ENCODE measurements at regions not wholly inside any gene's neighbourhood (a gene's known extent, or its start where the extent isn't known, plus 50 kb on each side); places are given as distances from the start of the nearest gene placed in this dataset.
"Not testable (repeated sequence)": the region's sequence is repeated elsewhere in the genome, so short reads cannot be mapped to it uniquely, and the experiment has no call there.

DNA sequence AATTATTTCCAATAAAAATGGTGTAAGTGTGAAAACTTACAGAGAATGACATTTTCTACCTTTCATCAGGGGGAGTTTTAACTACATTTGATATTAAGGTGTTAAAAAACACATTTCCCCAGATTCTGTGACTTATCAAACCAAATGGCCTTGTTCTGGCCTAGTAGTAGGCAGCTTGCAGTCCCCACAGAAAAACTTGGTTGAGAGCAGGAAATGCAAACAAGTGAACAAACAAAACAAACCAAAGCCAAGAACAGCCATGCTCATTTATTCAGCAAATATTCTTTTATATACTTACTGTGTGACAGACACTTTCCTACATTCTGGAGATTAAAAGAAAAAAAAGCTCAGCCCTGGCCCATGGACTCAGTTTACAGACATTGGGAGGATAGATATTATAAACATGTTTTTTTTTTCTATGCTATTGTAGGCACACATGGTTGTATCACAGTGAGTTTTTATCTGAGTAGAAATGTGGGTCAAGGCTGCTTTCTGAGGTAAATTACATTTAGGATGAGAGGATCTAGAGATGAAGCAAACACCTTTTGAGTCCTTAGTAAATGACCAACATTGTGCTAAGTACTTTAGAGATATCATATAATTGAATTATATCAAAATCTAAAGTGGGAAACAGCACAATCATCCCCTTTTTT lies 449.2 kb upstream of the AADAT start:
- Mint-ChIP-seq H3K36me3 (no peaks in the 10 kb centered on the region), H3K9me3 (peaks cover 18 to 23% of the 10 kb centered on the region in 2 donors), H3K27ac (no peak overlapping the region)
- ATAC-seq, result no peak
- no peak for DNase-seq (ENCODE audit: low spot score in 2 of 2)

GRCh38 chr4:170529748-170530722 lies 440.3 kb upstream of the AADAT start:
- ATAC-seq (no peak), DNase-seq (ENCODE audit: low spot score in 2 of 2) (no peak)
- H3K36me3 Mint-ChIP-seq, result no peaks in the 10 kb centered on the region
- no peak overlapping the region for H3K27ac Mint-ChIP-seq
- H3K9me3 Mint-ChIP-seq, result peaks cover 10 to 11% of the 10 kb centered on the region in 2 donors

DNA sequence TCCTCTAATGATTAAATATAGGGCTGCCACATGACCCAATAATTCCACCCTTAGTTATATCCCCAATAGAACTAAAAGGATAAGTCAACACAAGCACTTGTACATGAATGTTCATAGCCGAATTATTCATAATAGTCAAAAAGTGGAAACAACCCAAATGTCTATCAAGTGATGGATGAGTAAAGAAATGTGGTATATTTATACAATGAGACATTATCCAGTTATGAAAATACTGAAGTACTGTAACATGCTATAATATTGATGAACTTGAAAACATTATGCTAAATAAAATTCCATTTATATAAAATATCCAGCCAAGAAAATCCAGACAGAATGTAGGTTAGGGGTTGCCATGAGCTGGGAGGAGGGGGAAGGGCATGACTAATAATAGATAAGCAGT lies 436.7 kb upstream of the AADAT start:
- no peaks in the 10 kb centered on the region for H3K36me3 Mint-ChIP-seq
- ATAC-seq, result no peak
- DNase-seq (ENCODE audit: low spot score in 2 of 2), result no peak
- peaks cover 3 to 5% of the 10 kb centered on the region in 2 donors for H3K9me3 Mint-ChIP-seq
- H3K27ac Mint-ChIP-seq, result no peak overlapping the region

DNA sequence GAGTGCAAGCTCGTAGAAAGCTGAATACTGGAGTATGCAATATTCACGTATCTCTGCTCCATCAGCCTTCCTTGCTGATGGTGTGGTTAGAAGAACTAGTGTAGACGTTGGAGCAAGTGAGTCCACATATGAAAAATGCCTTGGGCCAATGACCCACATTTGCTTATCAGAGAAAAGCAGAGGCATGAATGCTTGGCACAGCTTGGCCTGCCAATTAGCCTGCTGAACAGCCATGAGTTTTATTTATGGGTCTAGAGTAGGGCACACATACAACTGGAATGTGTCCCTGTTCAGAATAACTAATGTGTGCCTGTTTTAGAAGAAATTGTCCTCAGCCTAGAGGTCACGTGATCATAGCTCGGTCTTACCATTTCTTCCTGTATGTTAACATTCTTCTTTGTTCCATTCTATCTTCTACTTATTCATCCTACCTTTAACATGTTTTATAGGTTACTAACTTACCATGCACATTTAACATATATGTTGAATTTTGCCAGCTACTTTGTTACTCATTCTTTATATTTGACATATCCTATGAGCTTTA lies 432.7 kb upstream of the AADAT start:
- H3K9me3 Mint-ChIP-seq, result peaks cover 6 to 10% of the 10 kb centered on the region in 2 donors
- no peaks in the 10 kb centered on the region for H3K36me3 Mint-ChIP-seq
- DNase-seq (ENCODE audit: low spot score in 2 of 2) (no peak), ATAC-seq (no peak)
- no peak overlapping the region for H3K27ac Mint-ChIP-seq

- Mint-ChIP-seq H3K36me3 (no peaks in the 10 kb centered on the region), H3K9me3 (peaks cover 5 to 8% of the 10 kb centered on the region in 2 donors), H3K27ac (no peak overlapping the region)
- DNase-seq (ENCODE audit: low spot score in 2 of 2) (no peak), ATAC-seq (no peak)
These were observed 407.9 kb upstream of the AADAT start for GRCh38 chr4:170497689-170498088.

- no peak overlapping the region for H3K27ac Mint-ChIP-seq
- H3K36me3 Mint-ChIP-seq, result no peaks in the 10 kb centered on the region
- H3K9me3 Mint-ChIP-seq, result peaks cover 5 to 6% of the 10 kb centered on the region in 2 donors
- ATAC-seq (no peak), DNase-seq (ENCODE audit: low spot score in 2 of 2) (no peak)
These were observed 407.4 kb upstream of the AADAT start for GRCh38 chr4:170497112-170497511.

- no peaks in the 10 kb centered on the region for H3K36me3 Mint-ChIP-seq
- H3K27ac Mint-ChIP-seq, result no peak overlapping the region
- ATAC-seq, result no peak
- H3K9me3 Mint-ChIP-seq, result peaks cover 0 to 1% of the 10 kb centered on the region in 2 donors
- DNase-seq (ENCODE audit: low spot score in 2 of 2), result no peak
These were observed 402.2 kb upstream of the AADAT start for GRCh38 chr4:170491981-170492380.

GRCh38 chr4:170476351-170476750 lies 386.6 kb upstream of the AADAT start:
- Mint-ChIP-seq H3K9me3 (no peaks in the 10 kb centered on the region), H3K36me3 (no peaks in the 10 kb centered on the region), H3K27ac (no peak overlapping the region)
- DNase-seq (ENCODE audit: low spot score in 2 of 2) (no peak), ATAC-seq (no peak)

DNA sequence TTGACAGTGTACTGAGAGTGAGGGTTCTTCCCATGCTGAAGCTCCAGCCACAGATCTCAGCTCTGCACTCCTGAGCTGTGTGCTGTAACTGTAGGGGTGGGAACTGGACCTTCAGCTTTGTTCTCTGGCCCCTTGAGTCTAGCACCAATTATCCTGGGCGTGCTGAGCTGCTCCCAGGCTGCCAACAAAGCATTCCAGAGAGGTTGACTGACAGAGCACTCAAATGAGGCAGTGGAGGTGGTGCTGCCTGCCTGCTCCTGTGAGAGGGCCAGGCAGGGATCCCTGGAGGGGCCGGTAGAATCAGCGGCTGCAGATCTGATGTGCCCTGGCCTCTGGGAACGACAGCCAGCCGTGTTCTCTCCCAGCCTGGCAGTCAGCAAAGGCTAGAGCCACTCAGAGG lies 375.7 kb upstream of the AADAT start:
- no peak overlapping the region for H3K27ac Mint-ChIP-seq
- ATAC-seq (no peak), DNase-seq (ENCODE audit: low spot score in 2 of 2) (no peak)
- H3K36me3 Mint-ChIP-seq, result no peaks in the 10 kb centered on the region
- H3K9me3 Mint-ChIP-seq, result peaks cover 0 to 5% of the 10 kb centered on the region in 2 donors

GRCh38 chr4:170464614-170465197 lies 374.9 kb upstream of the AADAT start:
- DNase-seq (ENCODE audit: low spot score in 2 of 2) (no peak), ATAC-seq (no peak)
- H3K9me3 Mint-ChIP-seq, result peaks cover 0 to 5% of the 10 kb centered on the region in 2 donors
- H3K36me3 Mint-ChIP-seq, result no peaks in the 10 kb centered on the region
- no peak overlapping the region for H3K27ac Mint-ChIP-seq

- no peak overlapping the region for H3K27ac Mint-ChIP-seq
- DNase-seq (ENCODE audit: low spot score in 2 of 2) (no peak), ATAC-seq (no peak)
- H3K9me3 Mint-ChIP-seq, result peaks cover 10 to 12% of the 10 kb centered on the region in 2 donors
- no peaks in the 10 kb centered on the region for H3K36me3 Mint-ChIP-seq
These were observed 357.0 kb upstream of the AADAT start for GRCh38 chr4:170446782-170447181.

DNA sequence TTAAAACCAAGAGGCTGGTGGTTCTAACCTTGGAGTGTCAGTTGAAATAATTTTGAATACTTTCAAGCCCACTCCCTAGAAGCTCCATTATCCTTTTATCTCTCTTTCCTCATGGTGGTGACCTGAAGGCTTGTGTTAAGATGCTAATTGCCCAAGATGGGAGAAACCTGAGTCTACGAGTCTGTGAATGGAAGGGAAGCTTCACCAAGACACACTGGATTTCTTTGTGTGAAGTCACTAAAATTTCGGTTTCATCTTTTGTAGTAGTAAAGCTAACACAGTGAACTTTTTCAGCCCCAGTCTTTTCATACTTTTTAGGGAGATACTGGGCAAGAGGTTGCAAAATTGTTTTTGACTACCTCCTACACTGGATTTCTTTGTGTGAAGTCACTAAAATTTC lies 351.4 kb upstream of the AADAT start:
- not testable (repeated sequence) for DNase-seq (ENCODE audit: low spot score in 2 of 2); ATAC-seq; H3K27ac Mint-ChIP-seq; H3K36me3 Mint-ChIP-seq
- H3K9me3 Mint-ChIP-seq, result peaks cover 13 to 23% of the 10 kb centered on the region in 2 donors

DNA sequence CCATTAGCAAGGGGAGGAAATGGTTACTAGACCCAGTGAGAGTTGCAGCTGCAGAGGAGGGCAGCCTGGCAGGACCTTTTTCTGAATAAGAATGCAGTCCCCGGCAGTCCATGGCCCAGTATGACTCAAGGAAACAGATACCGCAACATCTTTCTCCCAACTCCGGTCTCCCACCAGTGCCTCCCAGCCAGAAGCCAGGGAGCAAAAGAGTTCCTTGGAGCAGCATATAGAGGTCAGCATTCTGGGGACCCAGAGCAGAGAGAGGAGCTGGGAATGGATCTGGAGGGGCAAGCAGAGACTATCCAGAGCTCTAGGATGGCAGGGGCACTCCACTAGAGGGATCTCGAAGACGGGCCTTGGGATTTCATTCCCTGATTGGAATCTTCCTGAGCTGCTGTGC lies 339.2 kb upstream of the AADAT start:
- no peaks in the 10 kb centered on the region for H3K36me3 Mint-ChIP-seq
- ATAC-seq (no peak), DNase-seq (ENCODE audit: low spot score in 2 of 2) (no peak)
- no peak overlapping the region for H3K27ac Mint-ChIP-seq
- H3K9me3 Mint-ChIP-seq, result peaks cover 7 to 9% of the 10 kb centered on the region in 2 donors

DNA sequence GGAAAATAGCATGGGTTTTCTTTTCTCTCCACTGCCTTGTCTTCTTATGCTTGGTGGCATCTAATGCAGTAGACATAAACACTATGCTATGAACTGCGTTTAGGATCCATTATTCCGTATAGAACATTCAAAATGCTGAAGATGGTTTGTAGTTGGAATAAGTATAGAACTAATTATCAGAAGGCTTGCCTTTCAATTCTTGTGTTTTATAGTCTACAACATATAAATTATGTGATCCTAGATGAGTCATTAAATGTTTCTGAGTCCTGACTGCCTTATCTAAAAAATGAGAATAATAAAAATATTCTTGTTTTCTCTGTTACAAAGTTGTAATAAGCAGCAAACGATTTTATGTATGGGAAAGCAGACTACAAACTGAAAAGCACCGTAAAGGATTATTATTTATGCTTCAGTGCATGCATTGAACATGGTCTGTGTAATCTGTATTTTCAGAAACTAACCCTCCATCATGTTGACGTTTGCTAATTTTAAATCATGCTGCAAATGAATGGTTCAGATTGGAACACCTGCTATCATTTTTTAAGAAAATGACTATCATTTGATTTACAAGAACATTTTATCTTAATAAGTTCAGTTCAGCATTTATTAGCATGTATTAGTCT lies 335.9 kb upstream of the AADAT start:
- ATAC-seq, result no peak
- Mint-ChIP-seq H3K27ac (no peak overlapping the region), H3K9me3 (peaks cover 3 to 6% of the 10 kb centered on the region in 2 donors)

DNA sequence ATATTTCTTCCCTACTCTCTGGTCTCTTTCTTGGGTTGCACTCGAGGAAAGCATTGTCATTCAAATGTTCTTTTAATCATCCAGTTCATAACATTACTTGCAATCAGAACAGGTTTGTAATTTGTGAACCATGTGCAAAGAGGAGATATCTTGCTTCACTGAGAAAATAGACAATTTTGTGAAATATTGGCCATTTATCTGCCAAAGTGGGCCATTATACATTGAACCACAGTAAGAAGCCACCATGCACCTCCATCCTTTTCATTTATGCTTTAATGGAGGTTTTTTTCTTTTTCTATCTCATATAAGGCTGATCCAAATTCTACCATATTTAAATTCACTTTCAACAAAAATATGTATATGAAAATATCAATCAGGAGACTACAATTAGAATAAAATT lies 335.3 kb upstream of the AADAT start:
- H3K27ac Mint-ChIP-seq, result no peak overlapping the region
- H3K36me3 Mint-ChIP-seq, result no peaks in the 10 kb centered on the region
- DNase-seq (ENCODE audit: low spot score in 2 of 2) (no peak), ATAC-seq (no peak)
- peaks cover 3 to 5% of the 10 kb centered on the region in 2 donors for H3K9me3 Mint-ChIP-seq

More for the DNA sequence above, 335.9 kb upstream of the AADAT start:
- DNase-seq (ENCODE audit: low spot score in 2 of 2), result no peak
- no peaks in the 10 kb centered on the region for H3K36me3 Mint-ChIP-seq

DNA sequence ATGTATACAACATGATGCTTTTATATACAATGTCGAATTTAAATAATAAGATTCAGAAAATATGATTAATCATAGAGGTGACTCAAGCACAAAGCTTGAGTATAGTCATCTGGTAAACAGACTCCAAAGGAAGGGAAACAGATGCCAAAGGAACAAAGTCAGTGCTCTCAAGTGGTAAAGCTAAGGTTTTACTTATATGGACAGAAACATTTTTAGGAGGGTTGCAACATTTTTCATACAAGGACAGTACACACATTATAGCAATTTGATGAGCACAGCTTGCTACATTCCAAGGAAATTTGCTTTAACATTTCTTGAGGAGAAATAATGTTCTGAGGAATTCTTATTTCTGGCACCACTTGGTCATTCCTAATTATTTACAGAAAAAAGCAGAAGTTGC lies 333.4 kb upstream of the AADAT start:
- ATAC-seq (no peak), DNase-seq (ENCODE audit: low spot score in 2 of 2) (no peak)
- Mint-ChIP-seq H3K27ac (no peak overlapping the region), H3K36me3 (no peaks in the 10 kb centered on the region), H3K9me3 (peaks cover 0 to 5% of the 10 kb centered on the region in 2 donors)
